DMS79 treated with DMSO at 0.1 percent for 48 hours (cell line): ENCODE measurements at regions not wholly inside any gene's neighbourhood (a gene's known extent, or its start where the extent isn't known, plus 50 kb on each side); places are given as distances from the start of the nearest gene placed in this dataset.
"Not testable (repeated sequence)": the region's sequence is repeated elsewhere in the genome, so short reads cannot be mapped to it uniquely, and the experiment has no call there.

ENCODE experiments used
- DNase-seq: peaks from one replicate; lab custom pipeline; 2025; lab: John Stamatoyannopoulos, UW

- no peak for DNase-seq
Observed at GRCh38 chr1:234920136-234920842, 208.3 kb downstream of the TOMM20 start.

GRCh38 chr1:234918961-234919761 is 209.5 kb downstream of the TOMM20 start:
- DNase-seq, result no peak

- DNase-seq, result no peak
Observed at GRCh38 chr1:234918181-234918841, 210.3 kb downstream of the TOMM20 start.

GRCh38 chr1:234917495-234918180 is 211.0 kb downstream of the TOMM20 start:
- DNase-seq, result no peak

- DNase-seq, result no peak
Observed at GRCh38 chr1:234916840-234917239, 211.8 kb downstream of the TOMM20 start.

GRCh38 chr1:234915924-234916675 is 212.5 kb downstream of the TOMM20 start:
- DNase-seq, result no peak

- DNase-seq, result no peak
Observed at GRCh38 chr1:234914606-234915290, 213.9 kb downstream of the TOMM20 start.

- no peak for DNase-seq
Observed at GRCh38 chr1:234913771-234914170, 214.9 kb downstream of the TOMM20 start.

GRCh38 chr1:234913278-234913649 is 215.4 kb downstream of the TOMM20 start:
- no peak for DNase-seq

- DNase-seq, result no peak
Observed at GRCh38 chr1:234912548-234913277, 215.9 kb downstream of the TOMM20 start.

- DNase-seq, result no peak
Observed at GRCh38 chr1:234911787-234912186, 216.8 kb downstream of the TOMM20 start.

- not testable (repeated sequence) for DNase-seq
Observed at GRCh38 chr1:234911136-234911535, 217.5 kb downstream of the TOMM20 start.

- DNase-seq, result no peak
Observed at GRCh38 chr1:234909851-234910250, 218.8 kb downstream of the TOMM20 start.

GRCh38 chr1:234909307-234909810 is 219.3 kb downstream of the TOMM20 start:
- DNase-seq, result no peak

GRCh38 chr1:234908571-234908970 is 220.1 kb downstream of the TOMM20 start:
- no peak for DNase-seq

GRCh38 chr1:234907940-234908405 is 220.7 kb downstream of the TOMM20 start:
- no peak for DNase-seq

GRCh38 chr1:234907208-234907939 is 221.3 kb downstream of the TOMM20 start:
- DNase-seq, result no peak

GRCh38 chr1:234906654-234907053 is 222.0 kb downstream of the TOMM20 start:
- peak; percentile 58 for DNase-seq
